GM12878 (cell line): ENCODE measurements at regions not wholly inside any gene's neighbourhood (a gene's known extent, or its start where the extent isn't known, plus 50 kb on each side); places are given as distances from the start of the nearest gene placed in this dataset.

Experiments
- EED ChIP-seq: sonication (generic); IDR thresholded peaks from 2 replicates; pipeline ENCODE4 v1.6.1; 2016; ENCODE audit warnings: antibody characterized with exemption, low read depth
- FOXK2 ChIP-seq: fragments of 450-650 bp; IDR thresholded peaks from 2 replicates; pipeline ENCODE4 v1.6.1; 2017; ENCODE audit warnings: mild to moderate bottlenecking, moderate library complexity
- MYC ChIP-seq: IDR thresholded peaks from 2 replicates; pipeline ENCODE4 v1.6.1; 2011; ENCODE audit warnings: mild to moderate bottlenecking, low read length, moderate library complexity, inconsistent platforms; ENCODE audit not compliant: insufficient read depth, insufficient replicate concordance, insufficient read length, severe bottlenecking
- POLR2A ChIP-seq: IDR thresholded peaks from 2 replicates; pipeline ENCODE4 v1.6.1; 2011; ENCODE audit warnings: low read depth, mild to moderate bottlenecking, low read length
- POLR2AphosphoS5 ChIP-seq: IDR thresholded peaks from 2 replicates; pipeline ENCODE4 v1.6.1; 2011; ENCODE audit warnings: mild to moderate bottlenecking, low read length, inconsistent platforms
- RAD21 ChIP-seq: IDR thresholded peaks from 2 replicates; pipeline ENCODE4 v1.6.1; 2011; ENCODE audit warnings: mild to moderate bottlenecking, low read depth, low read length, moderate library complexity; ENCODE audit not compliant: insufficient read depth
- SPI1 ChIP-seq: IDR thresholded peaks from 2 replicates; pipeline ENCODE4 v1.6.1; 2011; ENCODE audit warnings: low read depth, mild to moderate bottlenecking, low read length, moderate library complexity, borderline replicate concordance; ENCODE audit not compliant: insufficient read depth
- SREBF1 ChIP-seq: IDR thresholded peaks from 2 replicates; pipeline ENCODE4 v1.6.1; 2012; ENCODE audit warnings: mild to moderate bottlenecking, low read length
- TF ChIP-seq, protein P1 (sequence below), 3 experiments: IDR thresholded peaks in 2 of 3; conservative IDR thresholded peaks in 1 of 3; 2 replicates each; pipeline ENCODE4 v1.5.1; 2011; ENCODE audit warnings: low read depth in 3 of 3, low read length in 3 of 3, mild to moderate bottlenecking in 3 of 3, control low read depth in 2 of 3, moderate library complexity in 2 of 3, inconsistent platforms in 1 of 3, mixed read lengths in 1 of 3; ENCODE audit not compliant: control insufficient read depth in 2 of 3, insufficient read depth in 1 of 3; ENCODE audit errors: extremely low read depth in 1 of 3
- TF ChIP-seq, protein P2 (sequence below): IDR thresholded peaks from 2 replicates; pipeline ENCODE4 v1.6.1; 2011; ENCODE audit warnings: borderline replicate concordance, low read depth, mild to moderate bottlenecking, moderate library complexity, mixed read lengths, low read length; ENCODE audit not compliant: insufficient read depth; ENCODE audit errors: extremely low read length
- TF ChIP-seq, protein P3 (sequence below): fragments of 450-650 bp; IDR thresholded peaks from 2 replicates; pipeline ENCODE4 v1.6.1; 2018; ENCODE audit warnings: mild to moderate bottlenecking, low read depth, moderate library complexity; ENCODE audit not compliant: partially characterized antibody

- TF ChIP-seq, protein P1, sequence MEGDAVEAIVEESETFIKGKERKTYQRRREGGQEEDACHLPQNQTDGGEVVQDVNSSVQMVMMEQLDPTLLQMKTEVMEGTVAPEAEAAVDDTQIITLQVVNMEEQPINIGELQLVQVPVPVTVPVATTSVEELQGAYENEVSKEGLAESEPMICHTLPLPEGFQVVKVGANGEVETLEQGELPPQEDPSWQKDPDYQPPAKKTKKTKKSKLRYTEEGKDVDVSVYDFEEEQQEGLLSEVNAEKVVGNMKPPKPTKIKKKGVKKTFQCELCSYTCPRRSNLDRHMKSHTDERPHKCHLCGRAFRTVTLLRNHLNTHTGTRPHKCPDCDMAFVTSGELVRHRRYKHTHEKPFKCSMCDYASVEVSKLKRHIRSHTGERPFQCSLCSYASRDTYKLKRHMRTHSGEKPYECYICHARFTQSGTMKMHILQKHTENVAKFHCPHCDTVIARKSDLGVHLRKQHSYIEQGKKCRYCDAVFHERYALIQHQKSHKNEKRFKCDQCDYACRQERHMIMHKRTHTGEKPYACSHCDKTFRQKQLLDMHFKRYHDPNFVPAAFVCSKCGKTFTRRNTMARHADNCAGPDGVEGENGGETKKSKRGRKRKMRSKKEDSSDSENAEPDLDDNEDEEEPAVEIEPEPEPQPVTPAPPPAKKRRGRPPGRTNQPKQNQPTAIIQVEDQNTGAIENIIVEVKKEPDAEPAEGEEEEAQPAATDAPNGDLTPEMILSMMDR (IDR thresholded peaks at IDR 0.05 in 2 of 3, conservative IDR thresholded peaks at IDR 0.05 in 1 of 3; ENCODE audit: control insufficient read depth in 2 of 3, extremely low read depth in 1 of 3, insufficient read depth in 1 of 3, low read depth in 3 of 3, low read length in 3 of 3): no peak
- no peak for TF ChIP-seq MYC
- no peak for TF ChIP-seq SREBF1
- TF ChIP-seq, protein P2, sequence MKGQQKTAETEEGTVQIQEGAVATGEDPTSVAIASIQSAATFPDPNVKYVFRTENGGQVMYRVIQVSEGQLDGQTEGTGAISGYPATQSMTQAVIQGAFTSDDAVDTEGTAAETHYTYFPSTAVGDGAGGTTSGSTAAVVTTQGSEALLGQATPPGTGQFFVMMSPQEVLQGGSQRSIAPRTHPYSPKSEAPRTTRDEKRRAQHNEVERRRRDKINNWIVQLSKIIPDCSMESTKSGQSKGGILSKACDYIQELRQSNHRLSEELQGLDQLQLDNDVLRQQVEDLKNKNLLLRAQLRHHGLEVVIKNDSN: no peak
- TF ChIP-seq, protein P3, sequence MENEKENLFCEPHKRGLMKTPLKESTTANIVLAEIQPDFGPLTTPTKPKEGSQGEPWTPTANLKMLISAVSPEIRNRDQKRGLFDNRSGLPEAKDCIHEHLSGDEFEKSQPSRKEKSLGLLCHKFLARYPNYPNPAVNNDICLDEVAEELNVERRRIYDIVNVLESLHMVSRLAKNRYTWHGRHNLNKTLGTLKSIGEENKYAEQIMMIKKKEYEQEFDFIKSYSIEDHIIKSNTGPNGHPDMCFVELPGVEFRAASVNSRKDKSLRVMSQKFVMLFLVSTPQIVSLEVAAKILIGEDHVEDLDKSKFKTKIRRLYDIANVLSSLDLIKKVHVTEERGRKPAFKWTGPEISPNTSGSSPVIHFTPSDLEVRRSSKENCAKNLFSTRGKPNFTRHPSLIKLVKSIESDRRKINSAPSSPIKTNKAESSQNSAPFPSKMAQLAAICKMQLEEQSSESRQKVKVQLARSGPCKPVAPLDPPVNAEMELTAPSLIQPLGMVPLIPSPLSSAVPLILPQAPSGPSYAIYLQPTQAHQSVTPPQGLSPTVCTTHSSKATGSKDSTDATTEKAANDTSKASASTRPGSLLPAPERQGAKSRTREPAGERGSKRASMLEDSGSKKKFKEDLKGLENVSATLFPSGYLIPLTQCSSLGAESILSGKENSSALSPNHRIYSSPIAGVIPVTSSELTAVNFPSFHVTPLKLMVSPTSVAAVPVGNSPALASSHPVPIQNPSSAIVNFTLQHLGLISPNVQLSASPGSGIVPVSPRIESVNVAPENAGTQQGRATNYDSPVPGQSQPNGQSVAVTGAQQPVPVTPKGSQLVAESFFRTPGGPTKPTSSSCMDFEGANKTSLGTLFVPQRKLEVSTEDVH: no peak
- TF ChIP-seq POLR2AphosphoS5: no peak
- TF ChIP-seq RAD21: no peak
- no peak for TF ChIP-seq EED
- TF ChIP-seq FOXK2: no peak
- TF ChIP-seq SPI1: no peak
- TF ChIP-seq POLR2A: no peak
Observed at GRCh38 chr2:12009323-12009905, 263.0 kb downstream of the LPIN1 start.
